ENCODE measurements at regions not wholly inside any gene's neighbourhood (a gene's known extent, or its start where the extent isn't known, plus 50 kb on each side); places are given as distances from the start of the nearest gene placed in this dataset.

GRCh38 chr2:194826241-194826640, 830.8 kb upstream of the SLC39A10 start:
- no peak overlapping the region for H3K4me3 ChIP-seq (replicated peaks in 1 of 3; ENCODE audit: insufficient read depth in 1 of 3, low read depth in 1 of 3, low read length in 3 of 3)
- H3K4me1 ChIP-seq (ENCODE audit: control insufficient read depth, extremely low read depth, insufficient read depth, low read length): no peaks in the 10 kb centered on the region
- no peak for DNase-seq (ENCODE audit: low read depth, low spot score)
- H3K9me1 ChIP-seq (replicated peaks; ENCODE audit: control insufficient read depth, extremely low read depth, insufficient read depth, low read length): peaks cover 2% of the 10 kb centered on the region
- TF ChIP-seq CTCF (IDR thresholded peaks at IDR 0.05; ENCODE audit: extremely low read depth in 1 of 2, insufficient read depth in 1 of 2, low read depth in 1 of 2, low read length in 2 of 2) (no peak), MAX (IDR thresholded peaks at IDR 0.05; ENCODE audit: insufficient read depth, insufficient read length) (no peak), JUN (IDR thresholded peaks at IDR 0.05; ENCODE audit: borderline replicate concordance, insufficient read depth, insufficient read length, low read depth) (no peak), FOS (IDR thresholded peaks at IDR 0.05; ENCODE audit: borderline replicate concordance, insufficient read depth, low read length) (no peak), GATA2 (IDR thresholded peaks at IDR 0.05; ENCODE audit: insufficient read depth, insufficient read length, low read depth, low read length) (no peak), MYC (IDR thresholded peaks at IDR 0.05; ENCODE audit: low read depth, low read length) (no peak), POLR2A (IDR thresholded peaks at IDR 0.05; ENCODE audit: low read depth, low read length) (no peak), POLR2AphosphoS5 (IDR thresholded peaks at IDR 0.05; ENCODE audit: insufficient read depth, low read depth, low read length) (no peak), EZH2 (IDR thresholded peaks at IDR 0.05; ENCODE audit: borderline replicate concordance, low read depth, low read length, severe bottlenecking) (no peak)
- dilution Hi-C loops (cut with MboI; ENCODE audit: extremely low pct_ligation_motif_present, low sequenced_read_pairs): no loop called here
- H3K27ac ChIP-seq (ENCODE audit: insufficient read depth, low read depth, low read length): no peak overlapping the region
- no peaks in the 10 kb centered on the region for H3K27me3 ChIP-seq (ENCODE audit: control insufficient read depth in 2 of 2, insufficient read depth in 2 of 2, low read length in 2 of 2)
- H3K9me3 ChIP-seq (replicated peaks; ENCODE audit: control insufficient read depth, insufficient read depth, low read length): no peaks in the 10 kb centered on the region
- H3K9ac ChIP-seq (replicated peaks; ENCODE audit: extremely low read depth, insufficient read depth, low read length): no peak overlapping the region
- intact Hi-C loops (cut with micrococcal nuclease): no loop called here
- no peak overlapping the region for H2AFZ ChIP-seq (ENCODE audit: low read depth, low read length)
- BruUV-seq (replicated peaks): no TSS peak
- no peaks in the 10 kb centered on the region for H3K79me2 ChIP-seq (ENCODE audit: control insufficient read depth, insufficient read depth, low read length)
- no peak for FAIRE-seq
- POLR2A ChIA-PET: no interaction called here
- CTCF ChIA-PET: no interaction called here
- no peaks in the 10 kb centered on the region for H4K20me1 ChIP-seq (replicated peaks; ENCODE audit: control insufficient read depth, extremely low read depth, insufficient read depth, low read length)
- no peak overlapping the region for H3K4me2 ChIP-seq (ENCODE audit: insufficient read depth, low read length)
- no peaks in the 10 kb centered on the region for H3K36me3 ChIP-seq (ENCODE audit: control insufficient read depth in 2 of 2, extremely low read depth in 1 of 2, insufficient read depth in 2 of 2, low read length in 2 of 2)

Data from endothelial cell of umbilical vein (primary cell).